ENCODE measurements at regions not wholly inside any gene's neighbourhood (a gene's known extent, or its start where the extent isn't known, plus 50 kb on each side); places are given as distances from the start of the nearest gene placed in this dataset.

DNA sequence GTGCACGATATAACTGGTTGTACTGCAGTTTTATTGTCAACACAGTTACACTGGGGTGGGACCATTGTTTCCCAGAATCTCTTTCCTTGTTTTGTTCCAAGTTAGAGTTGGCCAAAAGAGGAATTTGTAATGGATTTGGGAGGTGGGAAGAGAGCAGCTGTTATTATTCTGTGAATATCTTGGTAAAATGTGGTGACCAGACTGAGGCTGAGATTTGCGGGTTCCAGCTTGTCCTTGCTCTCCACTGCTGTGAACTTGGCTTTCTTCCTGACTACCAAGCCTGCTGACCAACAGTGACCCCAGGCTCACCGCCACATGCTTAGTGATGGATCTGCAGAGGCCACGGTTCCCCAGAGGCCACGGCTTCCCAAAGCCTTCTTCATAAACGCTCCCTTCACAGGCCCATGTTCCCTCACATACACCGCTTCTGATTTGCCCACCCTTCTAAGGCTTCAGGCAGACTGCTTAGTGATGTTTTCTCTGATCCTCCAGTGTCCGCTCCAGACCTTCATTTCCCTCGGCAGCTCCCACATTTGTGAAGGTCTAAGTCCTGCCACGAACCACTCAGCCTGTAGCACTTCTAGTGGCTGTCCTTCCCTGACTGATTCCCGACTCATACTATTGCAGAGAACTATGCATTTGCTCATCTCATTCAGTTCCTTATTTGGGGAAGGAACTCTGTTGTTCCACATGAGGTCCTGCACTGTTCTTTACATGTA, 525.5 kb upstream of the RGMA start:
- DNase-seq: no peak

DNA sequence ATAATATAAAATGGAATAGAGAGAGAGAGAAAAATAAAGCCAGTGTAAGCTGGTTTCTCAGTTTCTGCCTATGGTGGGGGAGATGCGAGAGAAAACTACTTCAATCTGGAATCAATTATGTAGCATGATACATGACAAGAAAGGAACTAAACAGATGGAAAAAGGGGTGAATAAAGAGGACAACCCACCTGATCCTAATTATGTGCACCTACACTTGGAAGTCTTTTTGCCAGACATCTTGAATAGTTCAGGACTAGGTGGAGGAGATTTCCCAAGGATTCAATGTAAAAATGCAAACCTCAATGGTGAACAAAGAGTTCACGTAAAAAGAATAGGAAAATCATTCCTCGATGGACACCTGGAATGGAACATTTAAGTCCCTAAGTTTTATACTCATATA, 524.4 kb upstream of the RGMA start:
- DNase-seq: no peak

DNA sequence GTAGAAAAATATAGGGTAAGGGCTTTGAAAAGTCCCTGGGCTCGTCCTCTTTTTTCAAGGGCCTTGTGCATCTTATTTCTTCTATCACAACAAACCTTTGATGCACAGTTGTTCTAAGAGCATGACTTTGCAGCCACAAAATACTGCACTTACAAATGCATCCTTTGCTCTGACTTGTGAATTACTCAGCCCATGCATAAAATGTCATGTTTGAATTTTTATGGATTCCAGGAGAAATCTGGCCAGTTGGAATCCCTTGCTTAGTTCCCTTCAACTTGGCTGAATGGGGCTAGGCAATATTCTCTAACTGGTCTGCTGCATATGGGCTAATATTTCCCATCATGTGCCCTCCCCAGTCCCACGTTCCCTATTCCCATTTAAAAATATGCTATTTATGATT, 523.9 kb upstream of the RGMA start:
- DNase-seq: no peak

DNA sequence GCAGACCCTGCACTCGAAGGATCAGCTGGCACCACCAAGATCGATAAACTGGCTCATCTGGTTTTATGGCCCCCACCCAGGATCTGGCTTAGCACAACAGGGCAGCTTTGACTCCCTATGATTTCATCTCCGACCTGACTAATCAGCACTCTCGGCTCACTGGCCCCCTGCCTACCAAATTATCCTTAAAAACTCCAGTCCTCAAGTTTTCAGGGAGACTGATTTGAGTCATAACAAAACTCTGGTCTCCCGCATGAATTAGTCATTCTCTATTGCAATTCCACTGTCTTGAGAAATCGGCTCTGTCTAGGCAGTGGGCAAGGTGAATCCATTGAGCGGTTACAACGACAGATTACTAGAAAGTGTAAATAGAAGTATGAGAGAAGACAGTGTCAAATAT, 521.9 kb upstream of the RGMA start:
- no peak for DNase-seq

DNA sequence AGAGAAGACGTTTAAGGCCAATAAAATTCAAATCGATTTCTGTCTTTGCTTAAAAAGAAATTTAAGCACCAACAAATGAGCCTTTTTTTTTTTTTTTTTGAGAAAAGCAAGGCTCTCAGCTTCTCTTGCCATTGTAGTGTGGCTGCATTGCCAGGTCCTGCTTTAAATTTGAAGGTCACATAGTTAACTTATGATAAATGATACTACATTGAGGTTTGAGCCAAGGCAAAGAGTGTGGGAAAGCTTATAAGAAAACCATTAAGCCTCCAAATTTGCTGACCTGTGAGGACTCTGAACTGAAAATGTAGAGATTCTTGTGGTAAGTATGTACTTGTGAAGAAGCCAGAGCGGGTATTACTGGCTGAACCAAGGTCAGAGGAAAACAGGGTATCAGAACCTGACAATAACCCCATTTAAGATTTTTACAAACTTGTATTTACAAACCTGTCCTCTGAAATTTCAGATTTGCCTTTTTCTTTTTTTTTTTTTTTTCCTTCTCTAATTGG, 519.7 kb upstream of the RGMA start:
- DNase-seq: no peak

DNA sequence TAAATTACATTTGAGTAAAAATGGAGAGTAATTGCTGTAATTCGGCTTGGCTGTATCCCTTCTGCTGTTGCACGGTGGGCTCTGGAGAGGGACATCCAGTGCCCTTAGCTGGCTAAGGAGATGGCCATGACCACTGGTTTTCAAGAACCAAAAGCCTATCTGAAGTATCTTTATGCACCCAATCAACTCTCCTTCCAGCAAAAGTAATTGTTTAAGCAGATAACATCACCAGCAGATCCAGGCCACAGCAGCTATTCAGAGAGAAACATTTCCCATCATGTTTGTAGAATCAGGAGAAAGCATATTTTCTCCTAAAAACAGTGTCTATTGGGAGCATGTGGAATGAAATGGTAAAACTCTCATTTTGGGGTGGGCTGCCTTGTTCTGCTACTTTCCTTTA, 514.5 kb upstream of the RGMA start:
- DNase-seq: no peak

DNA sequence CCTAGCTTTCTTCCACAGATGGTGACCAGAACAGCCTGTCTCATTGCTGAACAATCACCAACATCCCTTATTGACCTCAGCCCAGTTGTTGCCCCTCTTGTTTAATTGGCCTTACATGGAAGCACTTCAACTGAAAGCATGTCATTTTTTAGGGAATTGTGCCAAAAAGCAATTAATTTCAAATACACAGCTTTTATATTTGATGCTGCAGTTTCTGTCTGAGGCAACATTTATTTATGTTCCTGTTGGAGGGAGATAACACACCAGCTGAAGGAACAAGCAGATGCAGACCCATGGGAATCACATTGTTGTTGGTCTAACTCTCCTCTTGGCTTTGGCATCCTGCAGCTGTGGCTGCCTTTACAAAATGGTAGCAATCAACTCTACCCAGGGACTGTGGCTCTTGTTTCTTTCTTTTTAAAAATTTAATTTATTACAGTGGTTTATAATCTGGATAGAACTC, 498.1 kb upstream of the RGMA start:
- DNase-seq: no peak

DNA sequence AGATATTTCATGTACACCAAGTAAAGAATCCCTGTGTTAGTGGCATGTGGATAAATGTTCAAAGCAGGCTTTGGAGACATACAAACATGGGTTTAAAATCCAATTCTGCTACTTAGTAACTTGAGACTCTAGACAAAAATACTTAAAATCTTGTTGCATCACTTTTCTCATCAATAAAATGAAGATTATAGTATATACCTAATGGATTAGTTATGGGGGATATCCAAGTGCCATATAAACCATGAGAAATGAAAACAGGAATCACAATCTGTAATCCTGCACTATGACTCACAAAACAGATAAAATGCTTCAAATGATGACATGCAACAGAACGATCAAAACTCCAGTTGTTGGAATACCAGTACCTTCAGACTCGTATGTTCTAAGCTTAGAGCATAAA, 496.0 kb upstream of the RGMA start:
- DNase-seq: no peak

DNA sequence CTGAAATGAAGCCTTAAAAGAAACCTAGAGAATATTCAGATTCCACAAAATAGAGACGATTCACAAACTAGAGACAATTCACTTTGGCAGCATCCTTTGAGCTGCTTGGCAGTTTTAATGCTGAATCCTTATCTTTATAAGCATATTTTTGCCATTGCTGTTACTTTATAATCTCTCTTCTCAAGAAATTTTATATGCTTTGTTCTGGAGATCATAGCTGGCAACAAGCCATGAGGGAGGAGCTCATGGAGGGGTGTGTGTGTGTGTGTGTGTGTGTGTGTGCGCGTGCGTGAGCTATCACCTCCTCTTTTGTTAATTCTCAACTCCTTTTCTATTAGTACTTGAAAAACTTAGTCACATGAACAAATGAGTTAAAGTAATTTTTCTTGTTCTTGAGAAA, 495.0 kb upstream of the RGMA start:
- no peak for DNase-seq

DNA sequence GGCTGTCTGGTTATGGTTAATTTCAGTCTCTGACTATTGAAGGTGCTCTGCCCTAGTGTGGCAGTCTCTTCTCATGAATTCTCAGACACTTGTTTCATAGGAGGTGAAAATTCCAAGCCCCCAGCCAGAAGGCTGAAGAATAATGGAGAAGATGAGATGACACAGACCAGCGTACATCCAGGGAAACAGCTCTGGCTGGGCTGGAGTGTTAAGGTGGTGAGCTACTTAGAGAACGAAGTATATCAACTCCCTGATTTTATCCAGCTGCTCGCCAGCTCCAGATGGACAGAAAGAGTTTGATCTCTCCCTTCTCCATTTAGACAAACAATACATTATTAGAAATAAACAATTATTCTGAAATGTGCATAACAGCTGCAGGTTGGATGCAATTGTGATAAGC, 494.5 kb upstream of the RGMA start:
- no peak for DNase-seq

DNA sequence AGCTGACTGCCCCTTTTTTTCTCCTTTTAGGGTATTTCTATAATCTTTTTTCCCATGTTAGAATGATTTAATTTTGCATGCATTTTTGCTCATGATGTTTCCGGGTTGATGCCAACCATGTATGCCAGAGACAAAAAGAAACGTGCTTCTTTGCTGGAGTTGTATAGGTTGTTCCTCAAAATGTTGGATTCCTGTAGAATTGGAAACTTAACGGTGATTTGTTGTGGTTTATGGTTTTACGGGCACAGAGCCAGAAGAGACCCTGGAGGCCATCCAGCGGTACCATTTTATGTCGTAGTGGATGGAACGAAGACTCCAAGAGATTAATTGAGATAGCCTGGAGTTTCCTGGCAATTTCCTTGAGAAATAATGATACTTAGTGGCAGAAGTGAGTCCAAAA, 481.5 kb upstream of the RGMA start:
- no peak for DNase-seq

DNA sequence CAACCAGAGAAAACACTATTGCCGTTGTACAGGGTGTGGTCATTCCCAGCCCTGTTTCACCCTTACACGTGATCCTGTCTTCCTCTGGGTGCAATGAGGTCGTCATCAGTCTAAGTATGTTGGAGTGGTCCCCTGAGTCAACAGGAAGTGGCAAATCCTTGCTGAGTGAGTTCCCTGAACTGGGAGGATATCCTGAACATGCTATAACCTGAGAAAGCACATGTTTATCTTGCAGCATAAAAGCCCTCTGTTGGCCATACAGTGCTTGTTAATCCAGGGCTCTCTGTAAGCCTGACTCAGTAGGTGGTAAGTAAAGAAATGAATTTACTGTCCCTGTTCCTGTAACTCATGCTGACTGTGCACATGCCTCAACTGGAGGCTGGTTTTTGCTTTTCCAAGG, 477.8 kb upstream of the RGMA start:
- no peak for DNase-seq

DNA sequence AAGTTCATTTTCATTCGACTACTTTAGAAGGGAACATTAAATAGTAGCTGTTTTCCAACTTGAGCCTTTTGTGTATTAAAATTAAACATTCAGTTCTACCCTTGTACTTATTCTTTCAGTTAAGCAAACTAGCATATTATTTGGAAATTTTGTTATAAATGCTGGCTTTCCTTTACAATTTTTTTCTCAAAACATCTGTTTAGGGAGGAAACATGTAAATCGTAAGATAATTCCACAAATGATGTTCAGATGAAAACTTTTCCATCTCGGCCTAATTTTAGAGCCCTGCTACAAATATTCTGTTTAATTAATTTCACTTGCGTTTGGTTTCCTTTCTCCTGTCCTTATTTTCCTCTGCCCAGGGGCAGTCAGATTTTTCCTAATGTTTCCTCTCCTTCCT, 476.2 kb upstream of the RGMA start:
- DNase-seq: no peak

DNA sequence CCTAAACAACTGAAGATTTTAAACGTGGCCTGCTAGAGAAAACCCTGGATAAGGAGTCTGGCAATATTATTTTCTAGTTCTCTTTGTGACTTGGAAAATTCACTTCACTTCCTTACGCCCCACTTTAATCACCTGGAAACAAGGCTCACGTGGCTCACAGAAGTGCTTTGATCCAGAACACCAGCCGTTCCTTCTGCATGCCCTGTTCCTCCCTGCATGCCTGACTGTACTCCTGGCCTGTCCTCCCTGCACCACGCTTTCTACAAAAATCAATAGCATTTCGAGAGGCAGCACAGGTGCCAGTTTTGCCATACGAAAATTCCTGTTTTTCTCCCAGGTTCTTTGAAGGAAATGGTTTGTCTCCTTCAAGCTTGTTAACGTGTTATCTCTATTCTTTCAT, 474.2 kb upstream of the RGMA start:
- DNase-seq: no peak

DNA sequence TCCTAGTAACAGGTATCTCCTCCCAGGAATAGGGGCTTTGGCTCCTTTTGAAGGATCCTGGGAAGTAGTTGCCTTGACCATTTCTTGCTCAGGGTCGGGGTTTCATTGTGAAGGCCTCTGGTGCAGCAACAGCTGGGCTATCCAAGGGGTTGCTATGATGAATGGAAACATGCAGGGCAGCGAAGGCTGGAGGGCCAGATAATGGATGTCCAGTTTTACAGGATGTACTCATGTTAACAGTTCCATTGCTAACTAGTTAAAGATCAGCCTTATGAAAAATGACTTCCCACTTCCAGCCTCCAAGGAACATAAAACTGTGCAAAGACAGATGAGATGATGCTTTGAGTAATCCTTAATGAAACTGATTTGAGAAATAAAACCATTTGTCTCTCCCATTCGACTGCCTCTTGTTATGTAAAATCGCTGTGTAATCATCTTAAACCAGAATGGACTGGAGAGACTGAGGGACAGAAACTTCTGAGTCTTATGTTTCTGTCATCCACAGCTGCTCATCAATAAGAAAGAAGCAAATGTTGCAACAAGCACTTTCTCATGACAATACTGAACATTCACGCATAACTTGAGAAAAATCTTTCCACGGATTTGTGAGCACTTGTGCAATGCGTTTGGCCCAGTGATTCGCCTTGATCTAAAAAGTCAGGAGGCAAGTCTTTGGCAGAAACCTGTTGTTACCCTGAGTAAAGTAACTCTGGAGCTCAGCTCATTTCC, 473.5 kb upstream of the RGMA start:
- DNase-seq: no peak

DNA sequence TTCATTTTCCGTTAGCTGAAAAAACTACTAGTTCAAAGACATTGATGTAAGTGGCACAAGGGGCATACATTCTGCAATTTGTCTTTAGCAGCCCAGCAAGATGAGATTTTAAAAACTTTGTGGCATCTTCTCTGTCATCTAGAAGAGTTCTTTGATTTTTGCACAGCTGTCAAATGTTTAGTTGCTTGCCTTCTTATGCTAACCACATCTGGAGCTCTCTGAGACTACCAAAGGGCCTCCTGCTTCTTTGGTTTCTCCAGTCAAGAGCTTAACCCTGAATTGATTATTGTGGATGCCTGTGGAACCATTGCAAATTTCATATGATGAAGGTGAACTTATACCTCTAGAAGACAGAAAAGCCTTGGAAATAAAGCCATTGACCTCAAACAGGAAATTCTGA, 468.7 kb upstream of the RGMA start:
- DNase-seq: no peak

DNA sequence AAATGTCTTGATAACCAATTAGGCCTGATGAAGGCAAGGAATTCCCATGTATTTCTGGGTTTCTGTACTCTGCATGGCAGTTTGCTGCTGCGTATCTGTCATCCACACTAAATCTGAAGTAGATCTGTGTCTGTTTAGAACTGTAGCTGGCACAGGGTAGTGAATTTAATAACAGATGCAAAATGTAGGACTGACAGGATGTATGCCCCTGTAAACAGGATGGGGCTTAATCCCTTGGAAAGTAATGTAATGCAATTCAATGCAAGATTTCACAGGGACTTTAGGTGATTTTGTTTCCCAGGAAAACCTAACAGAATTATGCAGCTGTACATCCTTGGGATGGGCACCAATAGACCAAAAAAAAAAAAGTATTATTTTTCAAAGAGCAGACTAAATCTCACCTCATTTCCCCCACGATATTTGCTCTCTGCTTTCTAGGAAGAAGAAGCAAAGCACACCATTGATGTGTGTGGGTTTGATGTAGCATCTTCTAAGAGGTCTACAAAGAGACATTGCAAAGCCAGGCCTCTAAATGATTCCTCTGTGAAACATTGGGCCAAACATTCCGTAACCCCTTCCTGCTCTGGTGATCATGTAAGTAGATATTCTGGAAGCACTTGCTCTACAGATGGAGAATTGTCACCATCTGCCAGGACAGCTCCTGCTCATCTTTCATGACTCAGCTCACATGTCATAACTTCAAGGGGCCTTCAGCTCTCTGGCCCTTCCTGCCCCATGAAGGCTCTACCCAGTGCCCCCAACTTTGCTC, 464.3 kb upstream of the RGMA start:
- no peak for DNase-seq

DNA sequence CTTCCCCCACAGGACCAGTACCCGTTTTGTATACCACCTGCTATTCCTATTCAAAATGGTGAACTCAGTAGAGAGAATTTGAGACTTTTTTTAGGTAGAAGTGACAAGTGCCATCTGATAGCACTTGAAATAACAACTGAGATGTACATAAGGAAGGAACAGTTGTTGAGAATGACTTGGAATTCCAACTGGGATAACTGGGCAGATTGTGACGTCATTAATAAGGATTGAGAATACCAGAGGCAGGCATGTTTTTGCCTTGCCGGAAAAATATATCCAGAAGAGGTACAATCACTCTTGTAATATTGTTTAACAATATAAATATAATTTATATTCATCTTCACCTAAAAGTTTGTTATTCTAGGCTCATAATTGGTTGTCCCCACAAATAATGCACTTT, 454.1 kb upstream of the RGMA start:
- DNase-seq: no peak

DNA sequence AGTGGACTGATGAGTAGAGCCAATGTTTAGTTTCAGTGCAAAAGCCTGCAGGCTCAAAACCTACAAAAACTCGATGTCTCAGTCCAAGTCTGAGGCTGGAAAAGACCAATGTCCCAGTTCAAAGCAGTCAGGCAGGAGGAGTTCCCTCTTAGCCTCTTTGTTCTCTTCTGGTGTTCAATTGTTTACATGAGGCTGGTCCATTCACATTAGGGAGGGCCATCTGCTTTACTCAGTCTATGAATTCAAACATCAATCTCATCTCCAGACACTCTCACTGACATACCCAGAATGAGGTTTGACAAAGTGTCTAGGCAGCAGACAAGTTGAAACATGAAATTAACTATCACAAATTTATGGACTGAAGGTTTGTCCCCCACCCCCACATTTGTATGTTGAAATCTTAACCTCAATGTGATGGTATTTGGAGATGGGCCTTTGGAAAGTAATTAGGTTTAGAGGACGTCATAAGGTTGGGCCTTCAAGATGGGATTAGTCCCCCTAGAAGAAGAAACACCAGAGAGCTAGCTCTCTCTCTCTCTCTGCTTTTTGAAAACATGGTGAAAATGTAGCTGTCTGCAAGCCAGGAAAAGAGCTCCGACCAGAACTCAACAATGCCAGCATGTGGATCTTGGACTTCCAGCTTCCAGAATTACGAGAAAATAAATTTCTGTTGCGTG, 438.5 kb upstream of the RGMA start:
- DNase-seq: no peak

DNA sequence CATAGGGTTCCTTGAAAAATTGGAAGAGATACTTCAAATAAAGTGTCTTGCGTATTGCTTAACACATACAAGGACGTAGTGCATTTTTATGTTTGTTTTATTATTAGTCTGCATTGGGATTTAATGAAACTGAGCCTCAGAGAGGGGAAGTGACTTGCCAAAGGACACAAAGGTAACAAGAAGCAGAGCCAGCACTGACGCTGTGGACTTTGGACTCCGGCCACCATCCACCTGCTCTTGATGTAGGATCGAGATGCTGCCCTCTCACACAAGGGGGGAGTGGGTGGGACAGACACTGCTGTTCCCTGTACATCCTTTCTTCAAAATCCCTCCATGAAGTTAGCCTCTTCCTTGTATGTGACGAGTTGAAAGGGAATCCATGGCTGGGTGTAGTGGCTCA, 435.4 kb upstream of the RGMA start:
- DNase-seq: no peak

DNA sequence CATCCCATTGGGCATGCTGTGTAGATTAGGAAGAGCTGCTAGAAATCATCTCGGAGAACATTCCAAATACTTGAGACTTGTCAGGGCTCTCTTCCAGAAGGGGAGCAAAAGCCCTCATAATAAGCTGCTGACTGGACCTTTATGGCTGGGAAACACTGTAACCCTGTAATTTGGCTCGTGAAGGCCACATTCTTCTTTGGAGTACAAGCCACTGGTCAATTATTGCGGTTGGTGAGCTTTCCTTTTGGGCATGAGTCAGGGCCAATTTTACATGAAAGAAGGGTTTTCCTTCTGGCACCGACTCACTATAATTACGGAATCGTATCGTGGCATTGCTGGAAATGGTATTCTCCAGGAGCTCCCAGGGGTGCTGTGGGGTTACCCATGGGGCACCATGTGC, 434.5 kb upstream of the RGMA start:
- DNase-seq: no peak

DNA sequence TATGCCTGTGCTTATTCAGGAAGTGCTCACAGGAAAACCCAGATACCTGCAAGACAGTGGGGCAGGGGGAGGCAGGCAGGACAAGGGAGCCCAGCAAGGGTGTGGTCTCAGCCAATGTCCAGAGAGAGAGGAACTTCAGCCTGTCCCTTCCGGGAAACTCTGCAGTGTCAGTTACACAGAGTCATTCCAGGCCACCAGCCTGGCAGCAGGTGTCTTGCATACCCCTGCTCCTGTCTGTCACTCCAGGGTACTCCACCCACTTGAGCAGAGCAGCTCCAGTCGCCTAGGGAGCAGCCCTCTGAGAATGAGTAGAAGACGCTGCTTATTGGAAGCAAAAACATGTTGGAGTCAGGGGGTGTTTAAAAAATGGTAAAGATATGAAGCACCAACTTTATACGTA, 431.2 kb upstream of the RGMA start:
- no peak for DNase-seq

DNA sequence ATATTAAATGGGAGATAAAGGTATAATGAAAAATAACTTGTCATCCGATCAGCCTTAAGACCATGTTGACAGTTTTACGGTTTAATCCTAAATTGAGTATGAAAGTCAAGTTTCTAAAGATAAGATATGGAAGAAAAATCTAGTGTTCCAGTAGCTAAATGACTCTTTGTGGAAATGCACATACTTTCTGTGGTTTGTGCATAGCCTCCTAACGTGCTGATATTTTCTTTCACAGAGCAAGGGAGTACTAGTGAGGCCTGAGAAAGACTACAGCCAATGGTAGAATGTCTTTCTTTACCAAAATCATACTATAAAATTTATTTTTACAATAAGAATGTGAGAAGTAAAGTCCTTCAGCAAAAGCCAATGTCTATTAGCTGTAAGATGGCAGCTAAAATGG, 430.6 kb upstream of the RGMA start:
- DNase-seq: no peak

All from NCI-H774 (cell line).